Gastrocnemius medialis (tissue), 4 donors: ENCODE measurements at regions not wholly inside any gene's neighbourhood (a gene's known extent, or its start where the extent isn't known, plus 50 kb on each side); places are given as distances from the start of the nearest gene placed in this dataset.
"Not testable (repeated sequence)": the region's sequence is repeated elsewhere in the genome, so short reads cannot be mapped to it uniquely, and the experiment has no call there.

ENCODE experiments used
- ATAC-seq, 2 donors: fragments of 150-250 bp; one replicate each; pipeline ENCODE4 v1.9.1; 2016
- DNase-seq, 2 donors: peaks; one replicate each; pipeline ENCODE4 v3.0.0-alpha.2; 2019
- H3K27ac ChIP-seq, 4 donors: fragments of 200-600 bp; sonication (generic); 1 replicate in 1 of 4; 2 replicates in 3 of 4; pipeline ENCODE4 v1.5.1; 2016 to 2018; ENCODE audit warnings: mild to moderate bottlenecking in 2 of 4, moderate library complexity in 1 of 4
- H3K27me3 ChIP-seq, 3 donors: fragments of 200-600 bp; sonication (generic) in 2 of 3; 1 replicate in 1 of 3; 2 replicates in 2 of 3; pipeline versions ENCODE4 v1.5.1 to v1.6.0; 2016 to 2019; ENCODE audit warnings: mild to moderate bottlenecking in 1 of 3, moderate library complexity in 1 of 3
- H3K36me3 ChIP-seq, 2 donors: fragments of 200-600 bp; sonication (generic) in 1 of 2; one replicate each; pipeline ENCODE4 v1.5.1; 2017 to 2018
- H3K4me1 ChIP-seq, 2 donors: fragments of 200-600 bp; sonication (generic) in 1 of 2; one replicate each; pipeline ENCODE4 v1.5.1; 2016 to 2017; ENCODE audit warnings: mild to moderate bottlenecking in 2 of 2
- H3K4me3 ChIP-seq, 4 donors: fragments of 200-600 bp; sonication (generic) in 3 of 4; 1 replicate in 1 of 4; 2 replicates in 3 of 4; pipeline ENCODE4 v1.5.1; 2016 to 2019; ENCODE audit warnings: mild to moderate bottlenecking in 2 of 4
- H3K9me3 ChIP-seq, 3 donors: fragments of 200-600 bp; sonication (generic) in 2 of 3; 1 replicate in 1 of 3; 2 replicates in 2 of 3; pipeline ENCODE4 v1.5.1; 2016 to 2019
- CTCF ChIP-seq, 5 experiments: fragments of 450-650 bp in 3 of 5; fragments of 200-600 bp in 2 of 5; sonication (generic) in 2 of 5; IDR thresholded peaks in 4 of 5; conservative IDR thresholded peaks in 1 of 5; 1 replicate in 4 of 5; 2 replicates in 1 of 5; pipeline ENCODE4 v1.5.1; 2016 to 2019; ENCODE audit warnings: antibody characterized with exemption in 5 of 5, mild to moderate bottlenecking in 3 of 5, moderate library complexity in 3 of 5
- POLR2A ChIP-seq, 2 donors: fragments of 450-650 bp; IDR thresholded peaks; one replicate each; pipeline ENCODE4 v1.6.1; 2017; ENCODE audit warnings: antibody characterized with exemption in 2 of 2, mild to moderate bottlenecking in 2 of 2, moderate library complexity in 2 of 2
- in situ Hi-C, 4 donors: fragments of 200-750 bp; cut with MboI; loops; one replicate each; pipeline versions ENCODE4 v1.15.0 to v1.8.0; 2017; ENCODE audit warnings: low sequenced_read_pairs in 4 of 4
- intact Hi-C: fragments of 100-400 bp; cut with DNase I; formaldehyde crosslinking; loops from one replicate; pipeline ENCODE4 v1.15.1; 2023; ENCODE audit warnings: low total_unique reads

GRCh38 chr17:27960183-27960849, 67.2 kb upstream of the LYRM9 start:
- no peaks in the 10 kb centered on the region for H3K27me3 ChIP-seq
- H3K9me3 ChIP-seq = no peaks in the 10 kb centered on the region
- intact Hi-C loops (no loop called here), in situ Hi-C loops (loop anchor here in 1 of 4 donors (10.0 kb wide), 1 partner anchor 56 kb away; no protein-coding TSS in a partner anchor)
- no peak for TF ChIP-seq CTCF (IDR thresholded peaks at IDR 0.05 in 4 of 5, conservative IDR thresholded peaks at IDR 0.05 in 1 of 5)
- no peak for TF ChIP-seq POLR2A (IDR thresholded peaks at IDR 0.05)
- H3K4me3 ChIP-seq = no peak overlapping the region
- H3K27ac ChIP-seq = no peak overlapping the region
- H3K36me3 ChIP-seq = no peaks in the 10 kb centered on the region
- H3K4me1 ChIP-seq = no peaks in the 10 kb centered on the region
- DNase-seq (no peak), ATAC-seq (no peak)

GRCh38 chr17:27962581-27962980, 69.4 kb upstream of the LYRM9 start:
- H3K4me1 ChIP-seq, H3K27me3 ChIP-seq, H3K4me3 ChIP-seq, intact Hi-C loops, H3K27ac ChIP-seq, H3K9me3 ChIP-seq, ATAC-seq, H3K36me3 ChIP-seq, DNase-seq: not testable (repeated sequence)
- in situ Hi-C loops = loop anchor here in 1 of 4 donors (10.0 kb wide), 1 partner anchor 58 kb away; no protein-coding TSS in a partner anchor

- Histone ChIP-seq H3K27me3 (no peaks in the 10 kb centered on the region), H3K36me3 (no peaks in the 10 kb centered on the region), H3K4me1 (no peaks in the 10 kb centered on the region), H3K4me3 (no peak overlapping the region), H3K27ac (no peak overlapping the region), H3K9me3 (no peaks in the 10 kb centered on the region)
- intact Hi-C loops = no loop called here
- in situ Hi-C loops = loop anchor here in 1 of 4 donors (10.0 kb wide), 1 partner anchor 60 kb away; no protein-coding TSS in a partner anchor
- ATAC-seq = no peak
- no peak for TF ChIP-seq CTCF (IDR thresholded peaks at IDR 0.05 in 4 of 5, conservative IDR thresholded peaks at IDR 0.05 in 1 of 5)
- TF ChIP-seq POLR2A (IDR thresholded peaks at IDR 0.05) = no peak
- DNase-seq = no peak
Observed at GRCh38 chr17:27965224-27965623, 72.1 kb upstream of the LYRM9 start.

DNA sequence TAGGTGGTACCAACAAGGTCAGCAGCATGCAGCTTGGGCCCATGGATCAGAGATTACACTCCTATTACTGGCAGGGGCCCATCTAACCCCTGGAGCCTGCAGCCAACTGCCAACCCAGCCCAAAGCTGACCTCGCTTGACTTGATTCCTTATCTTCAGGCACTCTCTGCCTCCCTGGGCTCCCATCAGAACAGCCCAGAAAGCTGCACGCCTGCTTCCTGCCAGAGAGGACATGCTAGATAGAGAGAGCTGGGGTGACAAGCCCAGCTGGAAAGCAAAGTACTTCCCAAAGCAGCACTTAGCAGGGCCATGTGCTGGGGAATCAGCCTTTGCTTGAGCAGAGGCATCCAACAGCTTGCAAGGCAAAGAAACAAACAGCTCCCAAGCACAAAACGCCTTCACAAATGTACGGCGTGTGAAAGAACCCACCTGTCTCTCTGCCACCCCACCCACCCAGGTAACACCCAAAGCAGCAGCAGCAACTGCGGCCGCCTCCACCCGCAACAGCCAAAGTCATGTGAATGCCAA, 74.2 kb upstream of the NLK start:
- intact Hi-C loops = no loop called here
- in situ Hi-C loops = loop anchor here in 1 of 4 donors (10.0 kb wide), 1 partner anchor 63 kb away; no protein-coding TSS in a partner anchor
- DNase-seq (no peak), ATAC-seq (no peak)
- Histone ChIP-seq H3K9me3 (no peaks in the 10 kb centered on the region), H3K27me3 (no peaks in the 10 kb centered on the region), H3K36me3 (no peaks in the 10 kb centered on the region), H3K4me3 (no peak overlapping the region), H3K27ac (no peak overlapping the region), H3K4me1 (no peaks in the 10 kb centered on the region)
- TF ChIP-seq POLR2A (IDR thresholded peaks at IDR 0.05) (no peak), CTCF (IDR thresholded peaks at IDR 0.05 in 4 of 5, conservative IDR thresholded peaks at IDR 0.05 in 1 of 5) (no peak)

DNA sequence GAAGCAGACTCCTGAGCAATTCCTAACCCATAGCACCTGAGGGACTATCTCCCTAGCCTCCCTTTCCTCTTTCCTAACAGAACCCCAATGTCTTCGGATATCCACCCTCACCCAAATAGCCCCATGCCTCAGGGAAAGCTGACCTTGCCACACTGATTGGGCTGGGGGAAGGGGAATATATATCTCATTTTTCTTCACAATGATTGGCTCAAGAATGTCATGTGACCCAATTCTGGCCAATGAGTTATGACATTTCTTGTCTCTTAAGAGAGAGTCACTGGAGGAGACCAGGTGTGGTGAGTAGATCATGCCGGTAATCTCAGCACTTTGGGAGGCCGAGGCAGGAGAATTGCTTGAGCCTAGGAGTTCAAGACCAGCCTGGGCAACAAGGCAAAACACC, 71.9 kb upstream of the NLK start:
- Histone ChIP-seq H3K9me3 (no peaks in the 10 kb centered on the region), H3K4me3 (no peak overlapping the region), H3K27me3 (no peaks in the 10 kb centered on the region), H3K27ac (no peak overlapping the region), H3K4me1 (no peaks in the 10 kb centered on the region), H3K36me3 (no peaks in the 10 kb centered on the region)
- in situ Hi-C loops (no loop called here), intact Hi-C loops (no loop called here)
- no peak for ATAC-seq
- TF ChIP-seq CTCF (IDR thresholded peaks at IDR 0.05 in 4 of 5, conservative IDR thresholded peaks at IDR 0.05 in 1 of 5) (no peak), POLR2A (IDR thresholded peaks at IDR 0.05) (no peak)
- DNase-seq = no peak
